SK-N-MC (cell line): ENCODE measurements at regions not wholly inside any gene's neighbourhood (a gene's known extent, or its start where the extent isn't known, plus 50 kb on each side); places are given as distances from the start of the nearest gene placed in this dataset.

Experiments
- DNase-seq: peaks from one replicate; pipeline ENCODE4 v3.0.0-alpha.2; 2011; ENCODE audit warnings: low read depth, low spot score
- H3K27ac ChIP-seq: fragments of 200-600 bp; sonication (generic); 2 replicates; pipeline ENCODE4 v1.5.1; 2016; ENCODE audit warnings: mixed run types
- H3K36me3 ChIP-seq: fragments of 200-600 bp; sonication (generic); 2 replicates; pipeline ENCODE4 v1.6.1; 2017; ENCODE audit warnings: antibody characterized with exemption, low read length, mixed read lengths; ENCODE audit not compliant: insufficient read depth
- H3K4me3 ChIP-seq: fragments of 200-600 bp; sonication (generic); 2 replicates; pipeline ENCODE4 v1.5.1; 2016
- H3K9ac ChIP-seq: fragments of 200-600 bp; sonication (generic); 2 replicates; pipeline ENCODE4 v1.8.0; 2017; ENCODE audit warnings: mixed run types, mixed read lengths; ENCODE audit not compliant: insufficient read length
- H3K9me3 ChIP-seq: fragments of 200-600 bp; sonication (generic); 2 replicates; pipeline ENCODE4 v1.6.1; 2017; ENCODE audit warnings: low read depth, mild to moderate bottlenecking, antibody characterized with exemption, low read length, moderate library complexity, mixed read lengths
- EZH2 ChIP-seq: fragments of 200-600 bp; sonication (generic); IDR thresholded peaks from one replicate; pipeline ENCODE4 v1.6.1; 2017; ENCODE audit warnings: antibody characterized with exemption
- FOXP2 ChIP-seq: optimal IDR thresholded peaks from 2 replicates; pipeline ENCODE3; 2011; ENCODE audit warnings: mild to moderate bottlenecking, moderate library complexity; ENCODE audit not compliant: insufficient read depth; ENCODE audit errors: extremely low read length, control extremely low read depth
- POLR2AphosphoS5 ChIP-seq: IDR thresholded peaks from 2 replicates; pipeline ENCODE4 v1.6.1; 2012; ENCODE audit warnings: mild to moderate bottlenecking, low read depth, low read length, borderline replicate concordance

DNA sequence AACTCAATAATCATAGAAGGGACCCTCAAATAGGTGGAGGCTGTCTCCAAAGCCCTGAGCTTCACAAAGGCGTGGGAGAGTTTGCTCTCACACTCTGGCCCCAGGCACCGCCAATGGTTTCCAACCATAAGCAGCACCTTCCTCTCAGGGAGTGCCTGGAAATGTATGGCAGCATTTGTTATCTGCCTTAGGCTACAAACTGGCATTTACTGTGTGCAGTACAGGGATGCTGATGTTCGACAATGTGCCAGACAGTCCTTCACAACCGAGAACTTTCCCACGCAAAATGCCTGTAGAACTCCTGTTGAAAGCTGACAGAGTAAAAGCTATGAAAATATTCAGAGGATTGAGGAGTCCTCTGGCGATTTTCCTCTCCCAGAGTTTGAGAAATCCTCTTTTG lies 55.7 kb upstream of the CDKN2AIP start:
- no peak for DNase-seq
- TF ChIP-seq EZH2 (no peak), FOXP2 (no peak), POLR2AphosphoS5 (no peak)
- peak overlapping the region; percentile 28; the same call in 1 of the 2 replicates for H3K4me3 ChIP-seq

DNA sequence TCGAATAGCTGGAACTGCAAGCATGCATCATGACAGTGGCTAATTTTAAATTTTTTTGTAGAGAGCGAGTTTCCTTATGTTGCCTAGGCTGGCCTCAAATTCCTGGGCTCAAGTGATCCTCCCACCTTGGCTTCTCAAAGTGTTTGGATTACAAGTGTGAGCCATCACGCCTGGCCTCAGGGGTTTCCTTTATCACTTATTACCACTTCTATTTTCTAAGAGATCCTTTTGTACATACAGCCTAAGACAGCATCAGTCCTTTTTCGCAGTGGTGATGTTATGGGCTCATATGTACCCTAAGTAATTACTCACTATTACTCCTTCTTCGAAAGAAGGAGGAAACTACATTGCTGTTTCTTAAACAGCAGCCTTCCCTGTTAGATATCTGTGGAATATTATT lies 54.1 kb upstream of the CDKN2AIP start:
- no peak for TF ChIP-seq FOXP2
- TF ChIP-seq POLR2AphosphoS5, result no peak
- no peak for TF ChIP-seq EZH2
- DNase-seq, result no peak
- Histone ChIP-seq H3K9me3 (no peaks in the 10 kb centered on the region), H3K9ac (no peak overlapping the region), H3K36me3 (no peaks in the 10 kb centered on the region), H3K4me3 (no peak overlapping the region), H3K27ac (no peak overlapping the region)

More for the DNA sequence above, 55.7 kb upstream of the CDKN2AIP start:
- H3K9ac ChIP-seq, result peak overlapping the region; percentile 19
- no peaks in the 10 kb centered on the region for H3K9me3 ChIP-seq
- no peak overlapping the region for H3K27ac ChIP-seq
- no peaks in the 10 kb centered on the region for H3K36me3 ChIP-seq

DNA sequence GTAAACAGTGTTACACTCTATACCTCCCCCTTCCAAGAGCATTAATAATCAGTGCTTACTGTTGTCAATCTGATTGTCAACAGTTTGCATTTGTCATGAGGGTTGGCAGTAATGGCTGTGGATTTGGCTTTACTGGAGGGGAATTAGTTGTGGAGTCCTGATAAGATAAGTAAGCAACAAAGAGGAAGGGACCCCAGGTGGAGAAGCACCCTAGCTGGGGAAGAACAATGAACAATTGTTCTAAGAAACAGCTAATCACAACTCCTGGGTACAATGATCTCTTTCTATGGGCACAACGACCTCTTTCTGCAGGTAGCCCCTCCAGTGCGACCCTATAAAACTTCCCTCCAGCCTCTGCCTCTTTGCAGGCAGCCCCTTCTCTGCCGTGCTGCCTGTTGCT lies 53.2 kb upstream of the CDKN2AIP start:
- H3K36me3 ChIP-seq, result no peaks in the 10 kb centered on the region

DNA sequence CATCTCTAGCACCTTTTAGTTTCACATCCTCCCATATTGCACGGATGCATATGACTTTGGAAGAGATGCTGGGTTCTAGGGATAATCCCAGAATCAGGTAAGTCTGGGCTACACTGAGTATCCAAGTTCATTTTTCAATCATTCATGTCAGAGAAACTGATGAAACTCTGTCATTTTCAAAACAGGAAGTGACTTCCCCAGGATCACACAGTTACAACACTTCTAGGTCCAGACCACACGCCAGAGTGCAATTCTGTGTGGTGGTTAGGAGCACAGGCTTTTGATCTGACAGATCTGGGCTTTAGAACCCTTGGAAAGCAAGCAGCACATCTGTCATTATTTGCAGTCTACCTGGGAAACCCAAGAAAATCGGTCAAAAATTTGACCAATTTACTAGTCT lies 52.1 kb upstream of the CDKN2AIP start:
- no peaks in the 10 kb centered on the region for H3K36me3 ChIP-seq
- no peak for DNase-seq
- no peak overlapping the region for H3K27ac ChIP-seq
- TF ChIP-seq FOXP2 (no peak), EZH2 (no peak), POLR2AphosphoS5 (no peak)
- H3K4me3 ChIP-seq, result no peak overlapping the region
- no peak overlapping the region for H3K9ac ChIP-seq
- no peaks in the 10 kb centered on the region for H3K9me3 ChIP-seq

More for the DNA sequence above, 53.2 kb upstream of the CDKN2AIP start:
- Histone ChIP-seq H3K27ac (no peak overlapping the region), H3K9ac (no peak overlapping the region), H3K4me3 (no peak overlapping the region), H3K9me3 (no peaks in the 10 kb centered on the region)
- DNase-seq, result no peak
- TF ChIP-seq FOXP2 (no peak), POLR2AphosphoS5 (no peak), EZH2 (no peak)

DNA sequence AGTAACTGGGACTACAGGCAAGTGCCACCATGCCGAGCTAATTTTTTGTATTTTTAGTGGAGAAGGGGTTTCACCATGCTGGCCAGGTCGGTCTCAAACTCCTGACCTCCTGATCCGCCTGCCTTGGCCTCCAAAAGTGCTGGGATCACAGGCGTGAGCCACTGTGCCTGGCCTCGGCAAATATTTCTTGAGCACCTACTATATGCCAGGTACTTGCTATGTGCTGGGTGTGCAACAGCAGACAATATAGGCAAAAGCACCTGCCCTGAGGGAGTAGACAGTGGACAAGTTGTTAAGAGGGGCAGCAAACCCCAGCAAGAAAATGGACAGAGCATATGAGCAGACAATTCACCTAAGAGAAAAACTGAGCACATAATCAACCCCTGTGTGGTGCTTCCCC lies 51.0 kb upstream of the CDKN2AIP start:
- no peaks in the 10 kb centered on the region for H3K9me3 ChIP-seq
- DNase-seq, result no peak
- H3K9ac ChIP-seq, result no peak overlapping the region
- no peaks in the 10 kb centered on the region for H3K36me3 ChIP-seq
- H3K4me3 ChIP-seq, result no peak overlapping the region
- H3K27ac ChIP-seq, result no peak overlapping the region
- TF ChIP-seq FOXP2 (no peak), EZH2 (no peak), POLR2AphosphoS5 (no peak)

DNA sequence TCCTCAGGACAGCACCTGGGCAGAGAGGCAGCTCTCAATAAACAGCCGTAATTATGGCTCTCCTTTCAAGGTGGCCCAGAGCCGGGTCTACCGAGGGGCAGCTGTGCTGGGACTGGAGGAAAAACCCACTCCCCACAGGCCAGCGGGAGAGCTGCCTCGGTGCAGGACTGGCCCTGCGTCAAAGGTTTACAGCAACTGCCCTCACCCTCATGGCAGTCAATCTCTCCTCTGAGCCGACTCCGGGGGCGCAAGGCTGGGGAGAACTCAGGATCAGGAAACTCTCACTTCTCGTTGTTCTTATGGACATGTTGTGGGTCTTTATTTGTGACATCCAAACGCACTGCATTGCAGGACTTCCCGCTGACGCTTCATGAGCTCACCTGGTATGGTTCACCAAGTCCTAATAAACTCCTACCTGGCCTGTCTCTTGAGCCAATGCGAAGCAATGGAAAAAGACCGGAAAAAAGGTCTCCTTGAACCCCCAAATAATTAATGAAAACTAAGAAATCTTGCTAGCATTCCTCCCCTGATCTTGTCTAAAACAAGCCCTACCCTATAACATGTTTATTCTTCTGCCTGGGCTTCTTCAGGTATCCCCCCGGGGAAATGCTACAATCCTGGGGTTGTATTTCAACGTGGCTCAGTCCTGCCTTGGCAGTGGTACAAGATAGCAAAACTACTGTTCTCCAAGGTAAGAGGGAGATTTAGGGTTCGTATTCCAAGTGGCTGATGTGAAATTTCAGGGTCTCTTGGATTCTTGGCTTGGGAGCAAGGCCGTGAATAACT lies 50.1 kb upstream of the CDKN2AIP start:
- Histone ChIP-seq H3K27ac (no peak overlapping the region), H3K9me3 (no peaks in the 10 kb centered on the region), H3K4me3 (no peak overlapping the region), H3K9ac (no peak overlapping the region), H3K36me3 (no peaks in the 10 kb centered on the region)
- TF ChIP-seq POLR2AphosphoS5 (no peak), EZH2 (no peak), FOXP2 (no peak)
- no peak for DNase-seq
